ENCODE measurements at regions not wholly inside any gene's neighbourhood (a gene's known extent, or its start where the extent isn't known, plus 50 kb on each side); places are given as distances from the start of the nearest gene placed in this dataset.

DNA sequence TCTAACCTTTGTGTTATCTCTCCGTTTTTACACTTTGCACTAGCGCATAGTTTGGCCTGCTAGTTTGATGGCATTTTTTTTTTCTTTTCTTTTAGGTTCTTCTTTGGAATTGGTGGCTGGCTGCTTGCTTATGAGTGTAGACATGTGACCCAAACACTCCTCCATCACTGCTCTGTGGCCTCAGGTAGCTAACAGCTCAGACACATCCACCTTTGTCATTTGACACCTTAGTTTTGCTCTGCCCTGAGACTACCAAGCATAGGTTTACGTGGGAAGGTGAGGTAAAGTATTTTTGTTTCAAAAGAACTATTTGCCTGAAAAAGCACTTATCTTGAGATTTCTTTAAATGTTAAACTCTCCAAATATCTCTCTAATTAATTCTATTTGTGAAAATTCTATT is 368.4 kb upstream of the MAP3K7 start:
- no peak overlapping the region for H3K4me3 ChIP-seq
- intact Hi-C loops (cut with DNase I), result no loop called here

DNA sequence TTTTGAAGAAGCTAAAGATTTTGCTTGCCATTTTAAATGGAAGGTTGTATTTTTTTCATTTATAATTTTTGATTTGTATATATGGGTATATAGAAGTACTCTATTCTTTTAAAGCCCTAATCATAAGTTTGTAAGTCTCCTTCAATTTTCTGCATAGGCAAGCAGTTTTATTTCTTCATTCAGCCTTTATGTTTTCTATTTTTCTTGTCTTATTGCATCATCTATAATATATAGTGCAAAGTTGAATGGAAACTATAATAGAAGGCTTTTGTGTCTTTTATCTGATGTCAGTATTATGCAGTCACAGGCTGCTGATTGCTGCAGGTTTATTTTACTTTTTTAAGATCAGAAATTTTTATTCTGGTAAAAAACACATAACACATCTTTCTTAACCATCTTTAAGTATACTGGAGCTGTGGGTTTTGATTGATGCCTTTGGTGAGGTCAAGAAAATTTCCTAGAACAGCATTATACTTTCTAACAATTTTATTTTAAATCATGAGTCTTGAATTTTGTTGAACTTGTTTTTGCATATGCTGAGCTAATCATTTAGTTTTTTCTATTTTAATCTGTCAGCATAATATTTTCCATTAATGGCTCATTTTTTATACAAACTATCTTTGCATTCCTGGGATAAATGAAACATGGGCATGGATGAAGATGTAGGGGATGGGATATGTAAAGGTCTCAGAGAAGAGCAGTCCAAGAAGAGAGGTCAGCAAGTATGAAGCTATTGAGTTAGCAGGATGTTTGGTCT is 366.7 kb upstream of the MAP3K7 start:
- no peaks in the 10 kb centered on the region for H3K9me3 ChIP-seq
- no peak overlapping the region for H3K27ac ChIP-seq
- no peaks in the 10 kb centered on the region for H3K4me1 ChIP-seq
- no peak for DNase-seq (ENCODE audit: extremely low spot score in 2 of 2)
- intact Hi-C loops (cut with DNase I), result no loop called here
- H3K27me3 ChIP-seq, result no peaks in the 10 kb centered on the region
- no peaks in the 10 kb centered on the region for H3K36me3 ChIP-seq
- TF ChIP-seq POLR2AphosphoS5 (IDR thresholded peaks at IDR 0.05; ENCODE audit: insufficient read depth in 1 of 2, low read depth in 1 of 2) (no peak), POLR2A (IDR thresholded peaks at IDR 0.05) (no peak)
- TF ChIP-seq, protein P1, sequence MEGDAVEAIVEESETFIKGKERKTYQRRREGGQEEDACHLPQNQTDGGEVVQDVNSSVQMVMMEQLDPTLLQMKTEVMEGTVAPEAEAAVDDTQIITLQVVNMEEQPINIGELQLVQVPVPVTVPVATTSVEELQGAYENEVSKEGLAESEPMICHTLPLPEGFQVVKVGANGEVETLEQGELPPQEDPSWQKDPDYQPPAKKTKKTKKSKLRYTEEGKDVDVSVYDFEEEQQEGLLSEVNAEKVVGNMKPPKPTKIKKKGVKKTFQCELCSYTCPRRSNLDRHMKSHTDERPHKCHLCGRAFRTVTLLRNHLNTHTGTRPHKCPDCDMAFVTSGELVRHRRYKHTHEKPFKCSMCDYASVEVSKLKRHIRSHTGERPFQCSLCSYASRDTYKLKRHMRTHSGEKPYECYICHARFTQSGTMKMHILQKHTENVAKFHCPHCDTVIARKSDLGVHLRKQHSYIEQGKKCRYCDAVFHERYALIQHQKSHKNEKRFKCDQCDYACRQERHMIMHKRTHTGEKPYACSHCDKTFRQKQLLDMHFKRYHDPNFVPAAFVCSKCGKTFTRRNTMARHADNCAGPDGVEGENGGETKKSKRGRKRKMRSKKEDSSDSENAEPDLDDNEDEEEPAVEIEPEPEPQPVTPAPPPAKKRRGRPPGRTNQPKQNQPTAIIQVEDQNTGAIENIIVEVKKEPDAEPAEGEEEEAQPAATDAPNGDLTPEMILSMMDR (IDR thresholded peaks at IDR 0.05), result no peak
- no peak overlapping the region for H3K4me3 ChIP-seq

More for the DNA sequence above, 368.4 kb upstream of the MAP3K7 start:
- DNase-seq (ENCODE audit: extremely low spot score in 2 of 2), result no peak
- no peaks in the 10 kb centered on the region for H3K27me3 ChIP-seq
- no peaks in the 10 kb centered on the region for H3K4me1 ChIP-seq
- H3K9me3 ChIP-seq, result no peaks in the 10 kb centered on the region
- H3K27ac ChIP-seq, result no peak overlapping the region
- TF ChIP-seq POLR2A (IDR thresholded peaks at IDR 0.05), result no peak
- TF ChIP-seq, protein P1 (IDR thresholded peaks at IDR 0.05), result no peak
- TF ChIP-seq POLR2AphosphoS5 (IDR thresholded peaks at IDR 0.05; ENCODE audit: insufficient read depth in 1 of 2, low read depth in 1 of 2), result no peak
- H3K36me3 ChIP-seq, result no peaks in the 10 kb centered on the region

DNA sequence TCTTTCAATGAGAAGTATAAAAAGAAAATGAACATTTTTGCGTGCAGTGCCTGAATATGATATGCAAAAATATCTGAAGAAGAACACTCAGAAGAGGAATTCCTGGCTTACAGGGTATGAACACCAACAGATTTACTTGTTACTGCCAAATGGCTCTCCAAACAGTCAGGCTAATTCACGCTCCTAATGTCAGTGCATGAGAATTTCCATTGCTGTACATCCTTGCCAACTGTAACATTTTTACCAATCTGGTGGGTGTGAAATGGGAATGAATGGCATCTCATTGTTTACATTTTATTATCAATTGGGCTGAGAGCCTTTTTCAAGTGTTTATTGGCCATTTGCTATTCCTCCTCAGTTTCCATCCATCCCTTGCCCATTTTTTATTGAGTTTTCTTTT is 365.3 kb upstream of the MAP3K7 start:
- no peaks in the 10 kb centered on the region for H3K4me1 ChIP-seq
- no peak overlapping the region for H3K4me3 ChIP-seq
- H3K27me3 ChIP-seq, result no peaks in the 10 kb centered on the region
- H3K36me3 ChIP-seq, result no peaks in the 10 kb centered on the region
- DNase-seq (ENCODE audit: extremely low spot score in 2 of 2), result no peak
- intact Hi-C loops (cut with DNase I), result no loop called here
- TF ChIP-seq POLR2AphosphoS5 (IDR thresholded peaks at IDR 0.05; ENCODE audit: insufficient read depth in 1 of 2, low read depth in 1 of 2) (no peak), POLR2A (IDR thresholded peaks at IDR 0.05) (no peak)
- TF ChIP-seq, protein P1 (IDR thresholded peaks at IDR 0.05), result no peak
- no peaks in the 10 kb centered on the region for H3K9me3 ChIP-seq
- H3K27ac ChIP-seq, result no peak overlapping the region

DNA sequence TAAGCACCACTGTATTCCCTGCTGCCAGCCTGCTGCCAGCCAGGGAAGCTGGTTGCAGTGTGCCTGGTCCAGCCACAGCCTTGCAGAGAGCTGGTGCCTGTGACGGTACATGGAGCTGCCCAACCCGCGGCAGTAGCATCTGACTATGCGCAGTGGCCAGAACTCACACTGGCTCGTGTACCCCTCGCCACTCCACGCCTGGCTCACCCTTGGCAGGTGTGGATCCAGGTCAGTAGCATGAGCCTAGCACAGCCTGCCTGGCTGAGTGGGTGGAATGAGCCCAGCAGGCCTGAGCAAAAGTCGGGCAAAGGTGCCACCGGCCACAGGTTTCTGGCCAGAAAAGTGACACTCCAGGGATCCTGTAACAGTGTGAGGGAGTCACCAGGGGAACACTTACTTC is 361.7 kb upstream of the MAP3K7 start:
- Histone ChIP-seq H3K27ac (no peak overlapping the region), H3K4me3 (no peak overlapping the region), H3K36me3 (no peaks in the 10 kb centered on the region), H3K27me3 (no peaks in the 10 kb centered on the region), H3K9me3 (no peaks in the 10 kb centered on the region), H3K4me1 (no peaks in the 10 kb centered on the region)
- TF ChIP-seq, protein P1 (IDR thresholded peaks at IDR 0.05), result no peak
- TF ChIP-seq POLR2A (IDR thresholded peaks at IDR 0.05) (no peak), POLR2AphosphoS5 (IDR thresholded peaks at IDR 0.05; ENCODE audit: insufficient read depth in 1 of 2, low read depth in 1 of 2) (no peak)
- intact Hi-C loops (cut with DNase I), result no loop called here
- DNase-seq (ENCODE audit: extremely low spot score in 2 of 2), result no peak
